ENCODE measurements at regions not wholly inside any gene's neighbourhood (a gene's known extent, or its start where the extent isn't known, plus 50 kb on each side); places are given as distances from the start of the nearest gene placed in this dataset.

DNA sequence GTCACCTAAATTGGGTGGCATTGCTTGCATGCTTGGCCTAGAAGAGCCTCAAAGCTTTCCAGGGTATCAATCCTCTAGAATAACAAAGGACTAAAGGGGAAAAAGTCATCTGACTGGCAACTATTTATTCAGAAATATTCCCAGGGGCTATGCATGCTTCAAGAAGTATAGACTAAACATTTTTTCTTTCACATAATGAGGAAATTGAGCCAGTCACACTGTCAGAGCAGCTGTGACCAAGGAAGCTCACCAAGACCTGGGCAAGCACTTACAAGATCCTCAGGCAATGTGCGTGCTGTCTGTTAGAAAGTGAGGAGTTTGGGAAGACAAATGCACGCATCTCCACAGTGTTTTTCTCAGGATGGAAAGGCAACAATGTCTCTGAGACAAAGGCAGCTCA is 747.2 kb downstream of the DIAPH3 start:
- TF ChIP-seq, protein P1, sequence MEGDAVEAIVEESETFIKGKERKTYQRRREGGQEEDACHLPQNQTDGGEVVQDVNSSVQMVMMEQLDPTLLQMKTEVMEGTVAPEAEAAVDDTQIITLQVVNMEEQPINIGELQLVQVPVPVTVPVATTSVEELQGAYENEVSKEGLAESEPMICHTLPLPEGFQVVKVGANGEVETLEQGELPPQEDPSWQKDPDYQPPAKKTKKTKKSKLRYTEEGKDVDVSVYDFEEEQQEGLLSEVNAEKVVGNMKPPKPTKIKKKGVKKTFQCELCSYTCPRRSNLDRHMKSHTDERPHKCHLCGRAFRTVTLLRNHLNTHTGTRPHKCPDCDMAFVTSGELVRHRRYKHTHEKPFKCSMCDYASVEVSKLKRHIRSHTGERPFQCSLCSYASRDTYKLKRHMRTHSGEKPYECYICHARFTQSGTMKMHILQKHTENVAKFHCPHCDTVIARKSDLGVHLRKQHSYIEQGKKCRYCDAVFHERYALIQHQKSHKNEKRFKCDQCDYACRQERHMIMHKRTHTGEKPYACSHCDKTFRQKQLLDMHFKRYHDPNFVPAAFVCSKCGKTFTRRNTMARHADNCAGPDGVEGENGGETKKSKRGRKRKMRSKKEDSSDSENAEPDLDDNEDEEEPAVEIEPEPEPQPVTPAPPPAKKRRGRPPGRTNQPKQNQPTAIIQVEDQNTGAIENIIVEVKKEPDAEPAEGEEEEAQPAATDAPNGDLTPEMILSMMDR (IDR thresholded peaks at IDR 0.05), result no peak
- no peak for TF ChIP-seq POLR2A (IDR thresholded peaks at IDR 0.05)

Data from upper lobe of left lung (tissue), 4 donors.